ENCODE measurements at regions not wholly inside any gene's neighbourhood (a gene's known extent, or its start where the extent isn't known, plus 50 kb on each side); places are given as distances from the start of the nearest gene placed in this dataset.

GRCh38 chr7:18312482-18312881 is 183.1 kb upstream of the HDAC9 start:
- no peak for DNase-seq
- H3K27me3 Mint-ChIP-seq (ENCODE audit: low read depth, poor library complexity), result peaks cover 4% of the 10 kb centered on the region
- H3K9me3 Mint-ChIP-seq, result no peaks in the 10 kb centered on the region
- peaks cover 2% of the 10 kb centered on the region for H3K4me1 Mint-ChIP-seq
- TF ChIP-seq CTCF (IDR thresholded peaks at IDR 0.05), result no peak
- no peak overlapping the region for H3K4me3 Mint-ChIP-seq
- no peaks in the 10 kb centered on the region for H3K36me3 Mint-ChIP-seq (ENCODE audit: low read depth)
- no peak overlapping the region for H3K27ac Mint-ChIP-seq

- TF ChIP-seq CTCF (IDR thresholded peaks at IDR 0.05), result no peak
Observed at GRCh38 chr7:18313965-18314364, 181.6 kb upstream of the HDAC9 start.

GRCh38 chr7:18315241-18315640 is 180.3 kb upstream of the HDAC9 start:
- Mint-ChIP-seq H3K4me3 (no peak overlapping the region), H3K4me1 (peaks cover 7% of the 10 kb centered on the region), H3K36me3 (ENCODE audit: low read depth) (no peaks in the 10 kb centered on the region), H3K9me3 (no peaks in the 10 kb centered on the region), H3K27me3 (ENCODE audit: low read depth, poor library complexity) (peaks cover 4% of the 10 kb centered on the region), H3K27ac (no peak overlapping the region)
- no peak for TF ChIP-seq CTCF (IDR thresholded peaks at IDR 0.05)
- DNase-seq, result no peak

More at GRCh38 chr7:18313965-18314364, 181.6 kb upstream of the HDAC9 start:
- no peaks in the 10 kb centered on the region for H3K9me3 Mint-ChIP-seq
- peaks cover 4% of the 10 kb centered on the region for H3K27me3 Mint-ChIP-seq (ENCODE audit: low read depth, poor library complexity)
- no peak for DNase-seq
- H3K4me1 Mint-ChIP-seq, result peaks cover 7% of the 10 kb centered on the region
- no peaks in the 10 kb centered on the region for H3K36me3 Mint-ChIP-seq (ENCODE audit: low read depth)
- no peak overlapping the region for H3K27ac Mint-ChIP-seq
- H3K4me3 Mint-ChIP-seq, result no peak overlapping the region

- Mint-ChIP-seq H3K9me3 (no peaks in the 10 kb centered on the region), H3K4me3 (no peak overlapping the region), H3K27me3 (ENCODE audit: low read depth, poor library complexity) (peaks cover 3% of the 10 kb centered on the region), H3K27ac (no peak overlapping the region), H3K36me3 (ENCODE audit: low read depth) (no peaks in the 10 kb centered on the region), H3K4me1 (peaks cover 7% of the 10 kb centered on the region)
- no peak for DNase-seq
- no peak for TF ChIP-seq CTCF (IDR thresholded peaks at IDR 0.05)
Observed at GRCh38 chr7:18317941-18318340, 177.6 kb upstream of the HDAC9 start.

GRCh38 chr7:18320422-18320821 is 175.1 kb upstream of the HDAC9 start:
- peaks cover 3% of the 10 kb centered on the region for H3K27me3 Mint-ChIP-seq (ENCODE audit: low read depth, poor library complexity)
- H3K36me3 Mint-ChIP-seq (ENCODE audit: low read depth), result no peaks in the 10 kb centered on the region
- no peak for DNase-seq
- TF ChIP-seq CTCF (IDR thresholded peaks at IDR 0.05), result no peak
- H3K4me1 Mint-ChIP-seq, result peaks cover 7% of the 10 kb centered on the region
- H3K4me3 Mint-ChIP-seq, result no peak overlapping the region
- H3K27ac Mint-ChIP-seq, result no peak overlapping the region
- no peaks in the 10 kb centered on the region for H3K9me3 Mint-ChIP-seq

- no peaks in the 10 kb centered on the region for H3K36me3 Mint-ChIP-seq (ENCODE audit: low read depth)
- peak; percentile 65 for TF ChIP-seq CTCF (IDR thresholded peaks at IDR 0.05)
- no peak for DNase-seq
- peaks cover 3% of the 10 kb centered on the region for H3K27me3 Mint-ChIP-seq (ENCODE audit: low read depth, poor library complexity)
- H3K9me3 Mint-ChIP-seq, result no peaks in the 10 kb centered on the region
- peaks cover 7% of the 10 kb centered on the region for H3K4me1 Mint-ChIP-seq
- H3K4me3 Mint-ChIP-seq, result no peak overlapping the region
- no peak overlapping the region for H3K27ac Mint-ChIP-seq
Observed at GRCh38 chr7:18320971-18321567, 174.5 kb upstream of the HDAC9 start.
